ENCODE measurements at regions not wholly inside any gene's neighbourhood (a gene's known extent, or its start where the extent isn't known, plus 50 kb on each side); places are given as distances from the start of the nearest gene placed in this dataset.

GRCh38 chr5:42912184-42912798, 100.6 kb upstream of the SELENOP start:
- H3K4me1 ChIP-seq (ENCODE audit: insufficient read depth) = no peaks in the 10 kb centered on the region
- H3K4me3 ChIP-seq = no peak overlapping the region
- peaks cover 13% of the 10 kb centered on the region for H3K27me3 ChIP-seq (replicated peaks; ENCODE audit: insufficient read depth)
- in situ Hi-C loops (cut with MboI) = loop anchor here (25.0 kb wide), 1 partner anchor 475 kb away; no protein-coding TSS in a partner anchor
- no peaks in the 10 kb centered on the region for H3F3A ChIP-seq (ENCODE audit: insufficient read depth)
- H2AFZ ChIP-seq = no peak overlapping the region
- no peaks in the 10 kb centered on the region for H4K20me1 ChIP-seq (ENCODE audit: insufficient read depth)
- no peaks in the 10 kb centered on the region for H3K79me2 ChIP-seq (ENCODE audit: insufficient read depth)
- TF ChIP-seq EZH2phosphoT487 (IDR thresholded peaks at IDR 0.05; ENCODE audit: insufficient read depth, low read depth) (no peak), EZH2 (IDR thresholded peaks at IDR 0.05; ENCODE audit: insufficient read depth, poor library complexity, severe bottlenecking) (no peak)
- no peak overlapping the region for H3K4me2 ChIP-seq (ENCODE audit: unreplicated experiment)
- DNase-seq = peak; percentile 67
- 65 to 71% methylated on average over 8 of the region's 8 CpGs for WGBS, 2 experiments (ENCODE audit: low coverage in 1 of 2, low lambda C conversion rate in 2 of 2, missing lambda C conversion rate in 2 of 2)
- no peaks in the 10 kb centered on the region for H3K36me3 ChIP-seq (ENCODE audit: low read depth)
- no peaks in the 10 kb centered on the region for H3K9me3 ChIP-seq (ENCODE audit: low read depth)
- no peaks in the 10 kb centered on the region for H3K9me2 ChIP-seq (ENCODE audit: insufficient read depth)
- no peak overlapping the region for H3K27ac ChIP-seq
- H3K9ac ChIP-seq = no peak overlapping the region

GRCh38 chr5:42908509-42909488, 97.1 kb upstream of the SELENOP start:
- in situ Hi-C loops (cut with MboI) = loop anchor here (25.0 kb wide), 1 partner anchor 479 kb away; no protein-coding TSS in a partner anchor
- Histone ChIP-seq H3K27me3 (replicated peaks; ENCODE audit: insufficient read depth) (peaks cover 29% of the 10 kb centered on the region), H3K9me2 (ENCODE audit: insufficient read depth) (no peaks in the 10 kb centered on the region), H2AFZ (peak overlapping the region; percentile 96), H3K9me3 (ENCODE audit: low read depth) (no peaks in the 10 kb centered on the region), H4K20me1 (ENCODE audit: insufficient read depth) (no peaks in the 10 kb centered on the region), H3K4me1 (ENCODE audit: insufficient read depth) (no peaks in the 10 kb centered on the region), H3K79me2 (ENCODE audit: insufficient read depth) (no peaks in the 10 kb centered on the region), H3K4me3 (peak overlapping the region; percentile 76), H3K4me2 (ENCODE audit: unreplicated experiment) (peak overlapping the region; percentile 99), H3F3A (ENCODE audit: insufficient read depth) (no peaks in the 10 kb centered on the region), H3K27ac (no peak overlapping the region), H3K9ac (peak overlapping the region; percentile 48), H3K36me3 (ENCODE audit: low read depth) (no peaks in the 10 kb centered on the region)
- peak; percentile 93 for DNase-seq
- 1 to 2% methylated on average over 29 to 30 of the region's 30 CpGs for WGBS, 2 experiments (ENCODE audit: low coverage in 1 of 2, low lambda C conversion rate in 2 of 2, missing lambda C conversion rate in 2 of 2)
- TF ChIP-seq EZH2 (IDR thresholded peaks at IDR 0.05; ENCODE audit: insufficient read depth, poor library complexity, severe bottlenecking) (no peak), EZH2phosphoT487 (IDR thresholded peaks at IDR 0.05; ENCODE audit: insufficient read depth, low read depth) (no peak)

GRCh38 chr5:42908086-42908485, 96.4 kb upstream of the SELENOP start:
- Histone ChIP-seq H3K4me1 (ENCODE audit: insufficient read depth) (no peaks in the 10 kb centered on the region), H3K79me2 (ENCODE audit: insufficient read depth) (no peaks in the 10 kb centered on the region), H2AFZ (peak overlapping the region; percentile 96), H3K9ac (no peak overlapping the region), H3K9me3 (ENCODE audit: low read depth) (no peaks in the 10 kb centered on the region), H3K9me2 (ENCODE audit: insufficient read depth) (no peaks in the 10 kb centered on the region), H3K4me2 (ENCODE audit: unreplicated experiment) (peak overlapping the region; percentile 99), H3K27me3 (replicated peaks; ENCODE audit: insufficient read depth) (peaks cover 29% of the 10 kb centered on the region), H3F3A (ENCODE audit: insufficient read depth) (no peaks in the 10 kb centered on the region), H3K36me3 (ENCODE audit: low read depth) (no peaks in the 10 kb centered on the region), H3K27ac (no peak overlapping the region), H3K4me3 (no peak overlapping the region), H4K20me1 (ENCODE audit: insufficient read depth) (no peaks in the 10 kb centered on the region)
- in situ Hi-C loops (cut with MboI) = loop anchor here (25.0 kb wide), 1 partner anchor 479 kb away; no protein-coding TSS in a partner anchor
- TF ChIP-seq EZH2 (IDR thresholded peaks at IDR 0.05; ENCODE audit: insufficient read depth, poor library complexity, severe bottlenecking) (no peak), EZH2phosphoT487 (IDR thresholded peaks at IDR 0.05; ENCODE audit: insufficient read depth, low read depth) (no peak)
- no peak for DNase-seq
- 19 to 21% methylated on average over 2 of the region's 2 CpGs for WGBS, 2 experiments (ENCODE audit: low coverage in 1 of 2, low lambda C conversion rate in 2 of 2, missing lambda C conversion rate in 2 of 2)

- peaks cover 29% of the 10 kb centered on the region for H3K27me3 ChIP-seq (replicated peaks; ENCODE audit: insufficient read depth)
- no peaks in the 10 kb centered on the region for H3F3A ChIP-seq (ENCODE audit: insufficient read depth)
- no peaks in the 10 kb centered on the region for H3K9me2 ChIP-seq (ENCODE audit: insufficient read depth)
- H3K9ac ChIP-seq = no peak overlapping the region
- no peaks in the 10 kb centered on the region for H3K79me2 ChIP-seq (ENCODE audit: insufficient read depth)
- no peak overlapping the region for H3K4me3 ChIP-seq
- TF ChIP-seq EZH2 (IDR thresholded peaks at IDR 0.05; ENCODE audit: insufficient read depth, poor library complexity, severe bottlenecking) (no peak), EZH2phosphoT487 (IDR thresholded peaks at IDR 0.05; ENCODE audit: insufficient read depth, low read depth) (no peak)
- H3K27ac ChIP-seq = no peak overlapping the region
- no peaks in the 10 kb centered on the region for H3K4me1 ChIP-seq (ENCODE audit: insufficient read depth)
- H3K4me2 ChIP-seq (ENCODE audit: unreplicated experiment) = no peak overlapping the region
- no peaks in the 10 kb centered on the region for H4K20me1 ChIP-seq (ENCODE audit: insufficient read depth)
- H2AFZ ChIP-seq = no peak overlapping the region
- in situ Hi-C loops (cut with MboI) = loop anchor here (25.0 kb wide), 1 partner anchor 481 kb away; no protein-coding TSS in a partner anchor
- no peaks in the 10 kb centered on the region for H3K9me3 ChIP-seq (ENCODE audit: low read depth)
- no peak for DNase-seq
- 64 to 81% methylated on average over 1 of the region's 1 CpG for whole genome bisulfite sequencing, 2 experiments (ENCODE audit: low coverage in 1 of 2, low lambda C conversion rate in 2 of 2, missing lambda C conversion rate in 2 of 2)
- H3K36me3 ChIP-seq (ENCODE audit: low read depth) = no peaks in the 10 kb centered on the region
Measured at GRCh38 chr5:42905827-42906226, 94.1 kb upstream of the SELENOP start.
